ENCODE measurements at regions not wholly inside any gene's neighbourhood (a gene's known extent, or its start where the extent isn't known, plus 50 kb on each side); places are given as distances from the start of the nearest gene placed in this dataset.

GRCh38 chr7:69122953-69123352 lies 475.3 kb upstream of the AUTS2 start:
- Histone ChIP-seq H3K4ac (replicated peaks; ENCODE audit: insufficient read length, low read depth, low read length) (no peak overlapping the region), H3K9ac (replicated peaks in 1 of 4; ENCODE audit: extremely low read depth in 1 of 4, low read depth in 3 of 4, low read length in 3 of 4) (no peak overlapping the region), H2BK15ac (ENCODE audit: low read length) (no peak overlapping the region), H4K20me1 (replicated peaks in 1 of 2; ENCODE audit: control insufficient read depth in 1 of 2, insufficient read depth in 2 of 2, low read length in 2 of 2) (no peaks in the 10 kb centered on the region), H3K27me3 (replicated peaks in 1 of 4; ENCODE audit: control insufficient read depth in 3 of 4, extremely low read depth in 1 of 4, insufficient read depth in 3 of 4, low read length in 3 of 4) (no peaks in the 10 kb centered on the region), H3K4me1 (replicated peaks in 1 of 4; ENCODE audit: control insufficient read depth in 3 of 4, insufficient read depth in 4 of 4, low read length in 3 of 4) (no peaks in the 10 kb centered on the region), H3K56ac (replicated peaks; ENCODE audit: insufficient read length, low read depth, low read length) (no peak overlapping the region), H4K5ac (ENCODE audit: insufficient read length, low read depth, low read length) (no peak overlapping the region), H2BK12ac (ENCODE audit: low read depth, low read length) (no peak overlapping the region), H3K4me3 (ENCODE audit: extremely low read depth in 1 of 4, insufficient read depth in 2 of 4, low read depth in 3 of 4, low read length in 4 of 4) (no peak overlapping the region), H3K36me3 (ENCODE audit: control insufficient read depth in 2 of 4, insufficient read depth in 4 of 4, low read length in 3 of 4) (no peaks in the 10 kb centered on the region), H4K8ac (ENCODE audit: extremely low read depth, insufficient read depth, low read length) (no peak overlapping the region), H2AK5ac (ENCODE audit: low read depth, low read length) (no peak overlapping the region), H4K91ac (replicated peaks; ENCODE audit: insufficient read length, low read length) (no peak overlapping the region), H3K9me3 (ENCODE audit: insufficient read depth in 2 of 2, low read depth in 1 of 2, low read length in 1 of 2) (no peaks in the 10 kb centered on the region), H3K14ac (ENCODE audit: insufficient read length) (no peak overlapping the region), H3K23me2 (ENCODE audit: low read depth, low read length) (no peaks in the 10 kb centered on the region), H2BK20ac (ENCODE audit: low read length) (no peak overlapping the region), H2BK5ac (ENCODE audit: low read depth, low read length) (no peak overlapping the region), H3K18ac (ENCODE audit: extremely low read depth, low read length) (no peak overlapping the region), H3K23ac (ENCODE audit: insufficient read length) (no peak overlapping the region), H3K79me2 (ENCODE audit: control insufficient read depth in 1 of 2, insufficient read depth in 2 of 2, low read length in 2 of 2) (no peaks in the 10 kb centered on the region), H3K27ac (ENCODE audit: low read depth, low read length) (no peak overlapping the region), H2AFZ (ENCODE audit: low read length) (no peak overlapping the region), H3K79me1 (ENCODE audit: low read depth, low read length) (no peaks in the 10 kb centered on the region), H3K4me2 (ENCODE audit: insufficient read depth in 1 of 2, low read depth in 2 of 2, low read length in 2 of 2) (no peak overlapping the region), H2BK120ac (replicated peaks; ENCODE audit: low read depth, low read length) (no peak overlapping the region)
- ChIA-PET CTCF (ENCODE audit: partially characterized antibody) (interaction anchor here (0.6 to 2.1 kb wide), 5 partner anchors 8 to 735 kb away, joined by 3 to 6 read pairs (median 3); no protein-coding TSS in a partner anchor), POLR2A (ENCODE audit: partially characterized antibody) (no interaction called here)
- FAIRE-seq (no peak), DNase-seq (ENCODE audit: low read depth in 1 of 2, low spot score in 2 of 2) (no peak)
- WGBS, 2 experiments (ENCODE audit: extremely low coverage in 1 of 2, insufficient coverage in 1 of 2, insufficient read length in 1 of 2, insufficient replicate concordance in 2 of 2, low coverage in 1 of 2, low lambda C conversion rate in 2 of 2, missing lambda C conversion rate in 1 of 2): 88% methylated on average over 7 of the region's 7 CpGs; no CpG with 5 or more reads in 1 of the 2 experiments
- no peak for TF ChIP-seq CHD1 (IDR thresholded peaks at IDR 0.05; ENCODE audit: low read depth, low read length)
- TF ChIP-seq JUN (IDR thresholded peaks at IDR 0.05; ENCODE audit: low read depth, low read length): no peak
- TF ChIP-seq GTF2F1 (IDR thresholded peaks at IDR 0.05; ENCODE audit: borderline replicate concordance, low read depth, low read length): no peak
- no peak for TF ChIP-seq ZNF274 (IDR thresholded peaks at IDR 0.05; ENCODE audit: borderline replicate concordance, extremely low read depth, low read length)
- no peak for TF ChIP-seq TAF7 (optimal IDR thresholded peaks at IDR 0.05; ENCODE audit: borderline replicate concordance, low read depth, low read length)
- no peak for TF ChIP-seq NANOG (IDR thresholded peaks at IDR 0.05; ENCODE audit: insufficient read depth, low read depth, low read length, poor library complexity, severe bottlenecking)
- no peak for TF ChIP-seq CBX5 (IDR thresholded peaks at IDR 0.05; ENCODE audit: low read depth, low read length)
- TF ChIP-seq KDM4A (IDR thresholded peaks at IDR 0.05; ENCODE audit: low read depth, low read length, severe bottlenecking): no peak
- no peak for TF ChIP-seq RBBP5 (IDR thresholded peaks at IDR 0.05; ENCODE audit: borderline replicate concordance, low read depth, low read length)
- TF ChIP-seq MAX (IDR thresholded peaks at IDR 0.05): no peak
- no peak for TF ChIP-seq SIX5 (IDR thresholded peaks at IDR 0.05; ENCODE audit: low read depth, low read length)
- no peak for TF ChIP-seq CREB1 (IDR thresholded peaks at IDR 0.05)
- TF ChIP-seq CBX8 (IDR thresholded peaks at IDR 0.05; ENCODE audit: borderline replicate concordance, low read depth, low read length): no peak
- TF ChIP-seq BRCA1 (IDR thresholded peaks at IDR 0.05; ENCODE audit: low read depth, low read length): no peak
- TF ChIP-seq RXRA (IDR thresholded peaks at IDR 0.05; ENCODE audit: insufficient read depth, low read depth, low read length): no peak
- no peak for TF ChIP-seq RFX5 (IDR thresholded peaks at IDR 0.05; ENCODE audit: borderline replicate concordance, low read depth, low read length)

All from H1 (cell line).